GM23338 (cell line): ENCODE measurements at regions not wholly inside any gene's neighbourhood (a gene's known extent, or its start where the extent isn't known, plus 50 kb on each side); places are given as distances from the start of the nearest gene placed in this dataset.

Experiments used
- ATAC-seq: fragments of 200-7000 bp; cut with Tn5 transposase; 3 replicates; pipeline ENCODE4 v1.9.1; 2020
- DNase-seq: peaks from one replicate; pipeline ENCODE4 v3.0.0-alpha.2; 2015; ENCODE audit warnings: low spot score
- H2AFZ ChIP-seq: fragments of 200-600 bp; sonication (generic); 2 replicates; pipeline ENCODE4 v1.8.0; 2016; ENCODE audit warnings: antibody characterized with exemption, mild to moderate bottlenecking, moderate library complexity
- H3F3A ChIP-seq: fragments of 200-600 bp; sonication (generic); replicated peaks from 2 replicates; pipeline ENCODE4 v1.8.0; 2017; ENCODE audit warnings: antibody characterized with exemption, mixed run types, low read depth
- H3K27ac ChIP-seq: fragments of 200-600 bp; sonication (generic); 2 replicates; pipeline ENCODE4 v1.6.1; 2016; ENCODE audit warnings: low read depth
- H3K27me3 ChIP-seq: fragments of 200-600 bp; sonication (generic); 2 replicates; pipeline ENCODE4 v1.8.0; 2016; ENCODE audit warnings: mild to moderate bottlenecking, mixed run types, moderate library complexity; ENCODE audit not compliant: insufficient read depth
- H3K36me3 ChIP-seq: fragments of 200-600 bp; sonication (generic); 2 replicates; pipeline ENCODE4 v1.8.0; 2016; ENCODE audit warnings: mild to moderate bottlenecking; ENCODE audit not compliant: insufficient read depth
- H3K4me1 ChIP-seq: fragments of 200-600 bp; sonication (generic); 2 replicates; pipeline ENCODE4 v1.8.0; 2016; ENCODE audit warnings: mild to moderate bottlenecking, moderate library complexity; ENCODE audit not compliant: insufficient read depth
- H3K4me2 ChIP-seq: fragments of 200-600 bp; sonication (generic); 2 replicates; pipeline ENCODE4 v1.7.1; 2017; ENCODE audit warnings: mixed run types
- H3K4me3 ChIP-seq: fragments of 200-600 bp; sonication (generic); 2 replicates; pipeline ENCODE4 v1.6.1; 2016; ENCODE audit warnings: mixed run types
- H3K79me2 ChIP-seq: fragments of 200-600 bp; sonication (generic); replicated peaks from 2 replicates; pipeline ENCODE4 v1.8.0; 2017; ENCODE audit warnings: mild to moderate bottlenecking; ENCODE audit not compliant: insufficient read depth
- H3K9me2 ChIP-seq: fragments of 200-600 bp; sonication (generic); 2 replicates; pipeline ENCODE4 v1.8.0; 2017; ENCODE audit not compliant: insufficient read depth
- H4K20me1 ChIP-seq: fragments of 200-600 bp; sonication (generic); replicated peaks from 2 replicates; pipeline ENCODE4 v1.8.0; 2017; ENCODE audit warnings: mild to moderate bottlenecking; ENCODE audit not compliant: insufficient read depth
- H3K27ac Mint-ChIP-seq: 2 replicates; pipeline ENCODE4 v1.8.0; 2020; ENCODE audit warnings: inconsistent platforms, mild to moderate bottlenecking, moderate library complexity, mixed read lengths
- H3K27me3 Mint-ChIP-seq: 3 replicates; pipeline ENCODE4 v1.8.0; 2022; ENCODE audit warnings: low read depth, mild to moderate bottlenecking, moderate library complexity, mixed read lengths, inconsistent platforms; ENCODE audit not compliant: insufficient read depth, poor library complexity
- H3K36me3 Mint-ChIP-seq: 3 replicates; pipeline ENCODE4 v1.8.0; 2021; ENCODE audit warnings: low read depth, mild to moderate bottlenecking, inconsistent platforms, moderate library complexity, mixed read lengths
- H3K4me1 Mint-ChIP-seq: 3 replicates; pipeline ENCODE4 v1.8.0; 2020; ENCODE audit warnings: mild to moderate bottlenecking, inconsistent platforms, mixed read lengths
- H3K4me3 Mint-ChIP-seq: 3 replicates; pipeline ENCODE4 v1.8.0; 2021; ENCODE audit warnings: moderate library complexity, mild to moderate bottlenecking, inconsistent platforms, mixed read lengths
- H3K9me3 Mint-ChIP-seq: 3 replicates; pipeline ENCODE4 v1.8.0; 2020; ENCODE audit warnings: moderate library complexity, mild to moderate bottlenecking, inconsistent platforms, mixed read lengths
- CTCF ChIP-seq, 2 experiments: fragments of 200-600 bp in 1 of 2; sonication (generic) in 1 of 2; conservative IDR thresholded peaks; 2 replicates each; pipeline versions ENCODE4 v1.5.1 to v1.6.1; 2016 to 2017; ENCODE audit warnings: antibody characterized with exemption in 2 of 2, low read depth in 2 of 2, mild to moderate bottlenecking in 2 of 2, moderate library complexity in 1 of 2
- EZH2phosphoT487 ChIP-seq: fragments of 200-600 bp; sonication (generic); IDR thresholded peaks from one replicate; pipeline ENCODE4 v1.8.1; 2018; ENCODE audit warnings: antibody characterized with exemption; ENCODE audit not compliant: unreplicated experiment
- JUNB ChIP-seq: IDR thresholded peaks from one replicate; pipeline ENCODE4 v1.6.1; 2016; ENCODE audit warnings: antibody characterized with exemption; ENCODE audit not compliant: unreplicated experiment
- POLR2AphosphoS5 ChIP-seq: IDR thresholded peaks from 2 replicates; pipeline ENCODE4 v1.6.1; 2016; ENCODE audit warnings: antibody characterized with exemption, low read depth
- REST ChIP-seq: IDR thresholded peaks from one replicate; pipeline ENCODE4 v1.6.1; 2018; ENCODE audit warnings: antibody characterized with exemption; ENCODE audit not compliant: unreplicated experiment
- ZNF331 ChIP-seq: fragments of 250-450 bp; sonication (Bioruptor Pico); IDR thresholded peaks from 2 replicates; pipeline ENCODE4 v1.5.0; 2020; ENCODE audit warnings: low read depth, mild to moderate bottlenecking, moderate library complexity
- ZNF462 ChIP-seq: fragments of 250-450 bp; sonication (Bioruptor Pico); IDR thresholded peaks from 2 replicates; pipeline ENCODE4 v1.5.0; 2020; ENCODE audit warnings: mild to moderate bottlenecking, moderate library complexity
- TF ChIP-seq, protein P1 (sequence below): IDR thresholded peaks from 2 replicates; pipeline ENCODE4 v1.6.1; 2016; ENCODE audit warnings: antibody characterized with exemption

DNA sequence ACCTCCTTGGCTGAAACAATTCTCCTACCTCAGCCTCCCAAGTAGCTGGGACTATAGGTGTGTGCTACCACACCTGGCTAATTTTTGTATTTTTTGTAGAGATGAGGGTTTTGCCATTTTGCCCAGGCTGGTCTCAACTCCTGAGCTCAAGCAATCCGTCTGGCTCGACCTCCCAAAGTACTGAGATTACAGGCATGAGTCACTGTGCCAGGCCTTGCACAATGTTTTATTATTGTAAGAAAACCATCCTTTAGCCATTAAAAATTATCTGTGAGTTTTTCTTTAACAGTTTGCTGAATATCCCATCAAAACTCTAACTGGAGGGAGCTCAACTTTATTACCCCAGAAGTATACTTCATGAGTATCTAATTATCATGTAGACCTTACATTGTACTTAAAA is 900.3 kb downstream of the PCDH7 start:
- Histone ChIP-seq H3K27ac (no peak overlapping the region), H3K4me1 (no peaks in the 10 kb centered on the region), H3K4me3 (no peak overlapping the region), H3K4me2 (no peak overlapping the region), H3F3A (no peaks in the 10 kb centered on the region), H3K79me2 (no peaks in the 10 kb centered on the region), H3K36me3 (no peaks in the 10 kb centered on the region), H2AFZ (no peak overlapping the region), H3K27me3 (no peaks in the 10 kb centered on the region), H3K9me2 (no peaks in the 10 kb centered on the region), H4K20me1 (no peaks in the 10 kb centered on the region)
- Mint-ChIP-seq H3K4me1 (no peaks in the 10 kb centered on the region), H3K27me3 (no peaks in the 10 kb centered on the region), H3K36me3 (no peaks in the 10 kb centered on the region), H3K27ac (no peak overlapping the region), H3K9me3 (no peaks in the 10 kb centered on the region), H3K4me3 (no peak overlapping the region)
- TF ChIP-seq REST (no peak), ZNF462 (no peak), JUNB (no peak), CTCF (conservative IDR thresholded peaks at IDR 0.05; ENCODE audit: low read depth in 2 of 2) (no peak), ZNF331 (no peak), POLR2AphosphoS5 (no peak), EZH2phosphoT487 (no peak)
- TF ChIP-seq, protein P1, sequence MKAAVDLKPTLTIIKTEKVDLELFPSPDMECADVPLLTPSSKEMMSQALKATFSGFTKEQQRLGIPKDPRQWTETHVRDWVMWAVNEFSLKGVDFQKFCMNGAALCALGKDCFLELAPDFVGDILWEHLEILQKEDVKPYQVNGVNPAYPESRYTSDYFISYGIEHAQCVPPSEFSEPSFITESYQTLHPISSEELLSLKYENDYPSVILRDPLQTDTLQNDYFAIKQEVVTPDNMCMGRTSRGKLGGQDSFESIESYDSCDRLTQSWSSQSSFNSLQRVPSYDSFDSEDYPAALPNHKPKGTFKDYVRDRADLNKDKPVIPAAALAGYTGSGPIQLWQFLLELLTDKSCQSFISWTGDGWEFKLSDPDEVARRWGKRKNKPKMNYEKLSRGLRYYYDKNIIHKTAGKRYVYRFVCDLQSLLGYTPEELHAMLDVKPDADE: no peak
- ATAC-seq (no peak), DNase-seq (no peak)
